ENCODE measurements at regions not wholly inside any gene's neighbourhood (a gene's known extent, or its start where the extent isn't known, plus 50 kb on each side); places are given as distances from the start of the nearest gene placed in this dataset.

- peak; percentile 82 for DNase-seq
These were observed 114.9 kb upstream of the NFIB start for GRCh38 chr9:14428781-14429230.

GRCh38 chr9:14427419-14427818 is 113.5 kb upstream of the NFIB start:
- DNase-seq = no peak

- no peak for DNase-seq
These were observed 111.0 kb upstream of the NFIB start for GRCh38 chr9:14424983-14425382.

- no peak for DNase-seq
These were observed 110.3 kb upstream of the NFIB start for GRCh38 chr9:14424289-14424688.

GRCh38 chr9:14423815-14424261 is 109.9 kb upstream of the NFIB start:
- DNase-seq = no peak

- no peak for DNase-seq
These were observed 107.3 kb upstream of the NFIB start for GRCh38 chr9:14421291-14421690.

- no peak for DNase-seq
These were observed 105.3 kb upstream of the NFIB start for GRCh38 chr9:14418941-14419937.

GRCh38 chr9:14418301-14418940 is 104.5 kb upstream of the NFIB start:
- DNase-seq = no peak

- DNase-seq = no peak
These were observed 103.3 kb upstream of the NFIB start for GRCh38 chr9:14417237-14417636.

- DNase-seq = no peak
These were observed 102.0 kb upstream of the NFIB start for GRCh38 chr9:14415947-14416346.

GRCh38 chr9:14413812-14414211 is 99.9 kb upstream of the NFIB start:
- no peak for DNase-seq

GRCh38 chr9:14412775-14413174 is 98.8 kb upstream of the NFIB start:
- no peak for DNase-seq

- no peak for DNase-seq
These were observed 92.5 kb upstream of the NFIB start for GRCh38 chr9:14406463-14406862.

- DNase-seq = no peak
These were observed 91.3 kb upstream of the NFIB start for GRCh38 chr9:14405176-14405706.

- no peak for DNase-seq
These were observed 89.1 kb upstream of the NFIB start for GRCh38 chr9:14403081-14403480.

- no peak for DNase-seq
These were observed 88.6 kb upstream of the NFIB start for GRCh38 chr9:14402583-14402982.

- DNase-seq = no peak
These were observed 88.0 kb upstream of the NFIB start for GRCh38 chr9:14401911-14402310.

- no peak for DNase-seq
These were observed 86.7 kb upstream of the NFIB start for GRCh38 chr9:14400658-14400995.

- DNase-seq = no peak
These were observed 86.1 kb upstream of the NFIB start for GRCh38 chr9:14399756-14400657.

GRCh38 chr9:14398473-14398872 is 84.5 kb upstream of the NFIB start:
- DNase-seq = no peak

- no peak for DNase-seq
These were observed 82.2 kb upstream of the NFIB start for GRCh38 chr9:14396171-14396570.

All from left kidney (tissue), 1 donor.